ENCODE measurements at regions not wholly inside any gene's neighbourhood (a gene's known extent, or its start where the extent isn't known, plus 50 kb on each side); places are given as distances from the start of the nearest gene placed in this dataset.

DNA sequence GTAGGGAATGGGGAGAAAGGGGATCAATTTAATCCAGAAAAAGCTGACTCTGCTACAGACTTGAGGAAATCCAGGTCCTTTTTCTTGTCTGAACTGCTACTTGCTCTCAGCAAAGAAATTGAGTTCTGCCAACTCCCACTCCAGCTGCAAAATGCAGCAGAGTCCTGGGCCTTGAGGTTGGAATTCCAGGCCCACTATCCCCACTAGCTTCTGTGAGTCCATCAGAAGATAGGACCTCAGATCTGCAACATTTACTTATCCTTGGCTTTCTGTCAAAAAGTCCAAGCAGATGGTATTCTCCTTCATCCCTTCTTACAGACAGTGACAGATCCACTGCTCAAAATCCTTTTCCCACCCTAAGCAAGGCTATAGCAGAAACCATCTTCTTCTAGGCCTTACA, 219.2 kb downstream of the ARHGAP12 start:
- no peak for DNase-seq (ENCODE audit: low read depth)

DNA sequence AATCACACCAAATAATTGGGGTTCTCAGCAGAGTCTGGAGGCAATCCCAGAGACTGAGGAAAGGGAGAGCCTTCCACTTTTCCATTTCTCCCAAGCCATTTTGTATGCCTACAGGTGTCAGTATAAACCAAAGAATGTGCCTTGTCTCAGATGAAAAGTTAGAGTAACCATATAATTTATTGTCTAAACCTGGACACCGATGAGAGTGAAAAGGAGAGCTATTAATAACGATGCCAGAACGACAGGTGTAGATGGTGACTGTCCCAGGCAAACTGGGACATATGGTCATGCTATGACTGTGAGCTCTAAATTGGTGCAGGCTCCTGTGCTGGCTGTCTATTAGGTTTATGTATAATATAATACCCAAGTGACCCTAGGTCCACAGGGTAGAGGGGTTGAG, 219.6 kb downstream of the ARHGAP12 start:
- no peak for DNase-seq (ENCODE audit: low read depth)

DNA sequence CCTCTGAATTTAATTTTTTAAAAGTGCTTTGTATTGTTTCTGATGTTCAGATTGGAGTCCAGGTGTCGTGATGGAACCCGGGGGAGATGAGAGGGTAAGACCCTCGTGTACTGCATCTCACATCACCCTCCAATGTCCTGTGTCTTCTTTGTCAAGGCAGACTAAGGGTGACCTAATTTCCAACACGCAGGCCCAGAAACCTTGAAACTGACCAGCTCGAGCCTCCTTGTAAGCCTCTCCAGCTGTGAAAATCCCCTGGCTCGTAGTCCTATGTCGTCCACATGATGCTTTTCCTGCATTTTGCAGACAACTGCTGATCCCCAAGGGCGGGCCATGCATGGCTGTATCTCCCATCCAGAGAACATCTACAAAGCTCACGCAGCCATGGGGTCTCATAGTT, 220.2 kb downstream of the ARHGAP12 start:
- DNase-seq (ENCODE audit: low read depth), result no peak

DNA sequence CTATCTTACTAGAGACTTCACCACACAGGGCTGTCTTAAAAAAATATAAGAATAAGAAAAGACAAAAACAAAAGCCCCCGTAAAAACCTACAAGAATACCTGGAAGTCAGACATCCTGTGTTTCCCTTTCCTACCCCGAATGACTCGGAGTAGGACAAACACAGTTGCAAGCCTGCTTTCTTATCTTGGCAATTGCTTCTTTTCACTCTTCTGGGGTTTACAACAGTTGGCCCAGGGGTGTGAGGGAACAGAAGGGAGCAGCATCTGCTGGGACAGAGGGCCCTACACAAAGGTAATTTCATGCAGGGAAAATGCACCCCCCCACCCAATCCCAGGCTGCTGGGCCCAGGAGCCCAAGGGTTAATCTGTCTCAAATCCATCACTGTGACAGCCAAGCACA, 220.6 kb downstream of the ARHGAP12 start:
- DNase-seq (ENCODE audit: low read depth), result no peak

DNA sequence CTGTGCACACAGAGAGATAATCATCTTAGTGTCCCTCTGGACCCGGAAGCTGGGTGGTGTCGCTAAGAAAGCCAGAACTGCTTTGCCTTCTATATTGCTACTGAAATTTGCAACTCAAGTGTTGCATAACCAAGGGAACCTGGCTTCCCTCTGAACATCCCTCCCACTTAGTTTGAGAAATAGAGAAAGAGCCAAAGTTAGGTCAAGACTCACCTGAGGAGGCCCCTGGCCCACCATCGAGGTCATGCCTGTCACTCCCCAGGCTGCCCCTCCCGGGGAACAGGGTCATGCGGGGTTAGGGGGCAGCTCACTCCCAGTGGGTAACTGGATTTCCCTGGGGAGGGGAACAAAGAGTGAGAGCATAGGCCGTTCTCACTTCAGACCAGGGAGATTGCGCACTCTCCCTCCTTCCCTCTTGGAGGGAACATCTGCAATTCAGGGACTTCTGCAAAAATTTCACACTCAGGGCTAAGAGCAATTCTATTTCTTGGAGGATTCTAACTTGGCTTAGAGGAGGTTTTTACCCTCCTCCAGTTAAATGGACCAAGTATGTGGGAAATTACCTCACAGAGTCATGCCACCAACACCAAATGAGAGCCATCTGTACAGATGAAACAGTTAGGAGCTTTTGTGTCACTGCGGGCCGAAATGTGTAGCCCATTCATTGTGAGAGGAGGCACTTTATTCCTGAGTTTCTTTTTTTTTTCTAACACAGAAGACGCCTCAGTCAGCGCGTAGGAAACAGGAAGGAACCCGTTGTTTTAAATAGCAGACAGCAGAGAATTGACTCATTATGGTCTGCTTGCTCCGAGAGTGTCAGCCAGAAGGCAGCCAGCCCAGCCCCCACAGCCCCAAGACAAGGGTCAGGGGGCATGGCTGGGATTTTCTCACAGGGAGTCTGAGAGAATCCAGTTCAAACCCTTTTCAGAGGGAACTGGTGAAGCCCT, 221.3 kb downstream of the ARHGAP12 start:
- DNase-seq (ENCODE audit: low read depth), result no peak

DNA sequence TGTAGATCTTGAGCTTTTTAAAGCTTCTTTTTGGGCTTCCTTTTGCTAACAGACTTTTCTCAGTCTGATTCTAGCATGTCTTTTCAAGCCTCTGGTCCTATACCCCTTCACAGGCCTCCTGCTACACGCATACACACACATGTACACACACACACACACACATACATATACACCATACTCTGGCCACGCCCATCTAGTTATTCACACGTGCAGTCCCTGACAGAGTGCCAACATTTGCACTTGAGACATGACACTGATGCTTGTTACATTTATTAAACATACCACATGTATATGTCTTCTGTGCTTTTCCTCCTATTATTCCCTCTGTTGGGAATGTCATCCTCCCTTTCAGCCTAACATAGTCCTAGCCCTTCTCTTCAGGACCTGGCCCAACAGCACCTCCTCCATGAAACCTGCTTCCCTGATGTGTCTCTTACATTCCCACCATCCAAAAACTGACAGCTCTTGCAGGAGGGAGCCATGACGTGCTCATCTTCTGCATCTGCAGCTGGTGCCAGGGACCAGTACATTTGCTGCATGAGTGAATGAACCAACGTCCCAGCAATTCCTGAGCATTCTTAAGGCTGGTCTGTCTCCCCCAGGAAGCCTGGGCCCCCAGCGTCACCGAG, 222.1 kb downstream of the ARHGAP12 start:
- DNase-seq (ENCODE audit: low read depth), result no peak

DNA sequence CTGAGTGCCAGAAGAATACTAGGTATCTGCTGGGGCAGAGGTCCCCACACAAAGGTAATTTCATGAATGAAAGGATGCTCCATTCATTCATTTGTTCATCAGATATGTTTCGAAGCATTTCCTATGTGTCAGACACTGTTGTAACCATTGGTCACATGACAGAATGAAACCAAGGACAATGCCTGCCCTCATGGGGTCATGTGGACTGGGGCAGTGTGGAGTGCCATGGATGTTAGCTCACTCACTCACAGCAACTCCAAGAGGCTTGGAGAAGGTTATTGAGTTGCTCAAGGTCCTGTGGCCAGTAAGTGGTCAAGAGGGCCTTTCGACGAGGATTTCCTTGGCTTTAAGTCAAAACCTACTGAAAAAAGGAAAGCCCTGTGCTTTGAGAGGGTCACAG, 223.5 kb downstream of the ARHGAP12 start:
- no peak for DNase-seq (ENCODE audit: low read depth)

DNA sequence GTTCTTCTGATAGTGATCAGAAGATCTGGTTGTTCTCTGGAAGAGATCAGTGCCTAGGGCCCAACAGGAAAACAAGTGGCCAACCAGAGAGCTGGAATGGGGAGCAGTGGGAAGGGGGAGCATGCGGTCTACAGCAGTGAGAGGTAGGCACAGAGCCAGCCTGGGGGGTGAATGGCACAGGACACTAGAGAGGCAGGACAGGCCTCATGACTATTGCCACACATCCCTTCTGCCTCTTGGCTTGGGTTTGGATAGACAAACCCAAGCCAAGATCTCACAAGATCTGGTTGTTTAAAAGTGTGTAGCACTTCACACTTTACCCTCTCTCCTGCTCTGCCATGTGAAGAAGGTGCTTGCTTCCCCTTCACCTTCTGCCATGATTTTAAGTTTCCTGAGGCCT, 224.4 kb downstream of the ARHGAP12 start:
- no peak for DNase-seq (ENCODE audit: low read depth)

DNA sequence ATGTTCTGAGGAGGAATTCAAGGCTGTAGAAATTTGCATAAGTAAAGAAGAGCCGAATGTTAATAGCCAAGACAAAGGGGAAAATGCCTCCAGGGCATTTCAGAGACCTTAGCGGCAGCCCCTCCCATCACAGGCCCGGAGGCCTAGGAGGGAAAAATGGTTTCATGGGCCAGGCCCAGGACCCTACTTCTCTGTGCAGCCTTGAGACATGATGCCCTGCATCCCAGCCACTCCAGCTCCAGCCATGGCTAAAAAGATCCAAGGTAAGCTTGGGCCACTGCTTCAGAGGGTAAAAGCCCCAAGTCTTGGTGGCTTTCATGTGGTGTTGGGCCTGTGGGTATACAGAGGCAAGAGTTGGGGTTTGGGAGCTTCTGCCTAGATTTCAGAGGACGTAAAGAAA, 225.7 kb downstream of the ARHGAP12 start:
- no peak for DNase-seq (ENCODE audit: low read depth)

DNA sequence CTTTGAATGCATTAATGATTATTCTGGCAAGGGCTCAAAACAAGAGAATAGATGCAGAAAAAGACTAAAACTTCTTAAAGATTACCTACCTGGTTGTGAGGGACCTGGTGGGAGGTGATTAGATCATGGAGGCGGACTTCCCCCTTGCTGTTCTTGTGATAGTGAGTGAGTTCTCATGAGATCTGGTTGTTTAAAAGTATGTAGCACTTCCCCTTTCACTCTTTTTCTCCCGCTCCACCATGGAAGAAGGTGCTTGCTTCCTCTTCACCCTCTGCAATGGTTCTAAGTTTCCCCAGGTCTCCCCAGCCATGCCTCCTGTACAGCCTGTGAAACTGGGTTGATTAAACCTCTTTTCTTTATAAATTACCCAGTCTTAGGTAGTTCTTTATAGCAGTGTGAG, 226.6 kb downstream of the ARHGAP12 start:
- no peak for DNase-seq (ENCODE audit: low read depth)

DNA sequence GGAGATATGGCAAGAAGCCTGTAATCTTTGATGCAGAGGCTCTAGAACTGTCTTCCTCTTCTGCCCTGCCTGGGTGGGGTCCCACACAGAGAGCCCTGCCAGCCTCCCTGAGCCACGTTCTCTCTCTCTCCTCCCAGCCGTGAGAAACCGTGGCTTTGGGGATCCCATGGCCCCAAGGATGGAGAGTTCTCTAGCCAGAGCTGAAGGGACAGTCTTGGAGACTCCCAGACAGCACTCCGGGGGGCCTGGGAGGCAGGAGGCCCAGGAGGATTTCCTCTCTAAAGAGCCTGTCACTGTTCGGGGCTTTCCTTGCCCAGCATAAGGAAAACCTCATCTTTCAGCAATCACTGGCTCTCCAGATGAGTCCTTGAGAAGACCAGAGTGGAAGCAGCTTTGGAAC, 227.1 kb downstream of the ARHGAP12 start:
- no peak for DNase-seq (ENCODE audit: low read depth)

DNA sequence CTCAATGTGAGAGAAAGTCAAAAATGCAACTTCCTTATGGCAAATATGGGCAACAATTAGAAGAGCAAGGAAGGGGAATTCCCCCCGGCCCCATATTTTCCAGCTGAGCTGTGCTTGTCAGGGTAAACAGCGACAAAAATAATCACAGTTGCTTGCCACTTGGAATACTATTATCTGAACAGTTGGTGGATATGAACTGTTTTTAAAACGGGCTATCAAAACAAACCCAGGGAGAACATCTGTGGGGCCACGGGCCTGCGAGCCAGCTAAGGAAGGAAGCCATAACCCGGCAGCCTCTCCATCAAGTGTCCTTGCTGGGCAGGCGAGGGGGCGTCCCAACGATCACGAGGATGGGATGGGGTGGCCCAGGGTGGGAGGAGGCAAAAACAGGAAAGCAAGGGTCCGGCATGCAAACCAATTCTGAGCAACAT, 228.4 kb downstream of the ARHGAP12 start:
- DNase-seq (ENCODE audit: low read depth), result no peak

DNA sequence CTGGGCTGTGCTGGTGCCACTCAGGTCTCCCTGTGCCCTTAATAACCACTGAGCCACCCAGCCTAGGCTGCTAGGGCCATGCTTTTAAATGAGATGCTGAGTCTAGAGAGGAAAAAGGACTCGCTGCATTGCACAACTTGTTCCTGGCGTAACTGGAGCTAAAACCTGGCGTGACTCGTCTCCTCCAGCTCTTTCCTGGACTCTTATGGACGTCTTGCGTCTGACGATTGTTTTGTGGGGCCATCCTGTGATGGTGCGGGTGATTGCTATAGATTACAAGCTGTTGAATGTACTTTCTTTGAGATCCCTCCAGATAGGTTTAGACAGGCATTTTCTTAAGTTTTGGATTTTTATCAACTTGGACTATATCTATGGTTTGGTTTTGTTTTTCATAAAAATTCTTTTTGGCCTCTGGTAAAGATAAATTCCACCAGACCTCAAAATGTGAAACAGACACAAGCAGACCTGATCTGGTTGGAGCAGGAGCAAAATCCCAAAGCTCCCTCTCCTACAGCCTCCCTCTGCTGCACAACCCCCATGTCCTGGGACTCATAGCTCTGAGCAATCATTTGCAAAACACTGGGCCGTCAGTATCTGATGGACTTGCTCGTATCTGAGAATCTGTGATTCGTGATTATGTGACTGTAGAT, 230.3 kb downstream of the ARHGAP12 start:
- no peak for DNase-seq (ENCODE audit: low read depth)

DNA sequence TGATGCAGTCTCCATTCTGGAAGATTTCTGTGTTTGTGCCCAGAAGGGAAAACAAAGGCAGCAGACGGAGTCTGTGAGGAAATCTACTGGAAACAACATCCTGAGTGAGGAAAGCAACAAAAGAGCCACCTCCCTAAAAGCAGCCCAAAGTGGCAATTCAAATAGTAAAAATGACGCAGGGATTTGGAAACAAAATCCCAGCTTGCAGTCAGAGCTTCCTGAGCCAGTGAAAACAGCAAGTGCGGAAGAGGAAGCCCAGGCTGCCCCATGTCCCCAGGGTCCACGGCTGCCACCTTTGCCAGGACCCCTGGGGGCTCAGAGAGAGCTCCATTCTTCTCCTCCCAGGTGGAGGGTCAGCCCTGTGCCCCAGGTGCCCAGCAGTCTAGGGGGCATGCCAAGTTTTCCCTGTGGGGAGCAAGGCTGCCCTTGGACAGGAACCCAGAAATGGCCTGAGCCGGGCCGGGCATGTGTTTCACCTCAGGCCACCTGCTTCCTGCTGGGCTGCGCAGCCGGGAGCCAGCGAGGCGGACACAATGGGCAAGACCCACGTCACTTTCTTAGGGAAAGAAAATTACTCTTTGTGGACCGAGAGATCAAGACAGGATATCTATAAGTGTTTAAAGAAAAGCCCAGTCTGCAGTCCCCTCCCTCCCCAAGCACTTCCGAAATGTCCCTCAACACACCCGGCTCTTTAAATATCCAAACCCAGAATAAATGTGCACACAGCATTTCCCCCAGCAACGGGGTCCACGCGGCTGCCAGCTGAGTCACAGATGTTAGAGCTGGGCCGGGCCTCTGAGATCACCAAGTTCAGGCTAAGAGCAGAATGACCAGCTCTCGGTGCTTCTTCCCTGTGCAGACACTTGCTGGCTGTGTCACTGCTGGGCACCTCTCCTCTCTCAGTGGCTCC, 231.1 kb downstream of the ARHGAP12 start:
- no peak for DNase-seq (ENCODE audit: low read depth)

DNA sequence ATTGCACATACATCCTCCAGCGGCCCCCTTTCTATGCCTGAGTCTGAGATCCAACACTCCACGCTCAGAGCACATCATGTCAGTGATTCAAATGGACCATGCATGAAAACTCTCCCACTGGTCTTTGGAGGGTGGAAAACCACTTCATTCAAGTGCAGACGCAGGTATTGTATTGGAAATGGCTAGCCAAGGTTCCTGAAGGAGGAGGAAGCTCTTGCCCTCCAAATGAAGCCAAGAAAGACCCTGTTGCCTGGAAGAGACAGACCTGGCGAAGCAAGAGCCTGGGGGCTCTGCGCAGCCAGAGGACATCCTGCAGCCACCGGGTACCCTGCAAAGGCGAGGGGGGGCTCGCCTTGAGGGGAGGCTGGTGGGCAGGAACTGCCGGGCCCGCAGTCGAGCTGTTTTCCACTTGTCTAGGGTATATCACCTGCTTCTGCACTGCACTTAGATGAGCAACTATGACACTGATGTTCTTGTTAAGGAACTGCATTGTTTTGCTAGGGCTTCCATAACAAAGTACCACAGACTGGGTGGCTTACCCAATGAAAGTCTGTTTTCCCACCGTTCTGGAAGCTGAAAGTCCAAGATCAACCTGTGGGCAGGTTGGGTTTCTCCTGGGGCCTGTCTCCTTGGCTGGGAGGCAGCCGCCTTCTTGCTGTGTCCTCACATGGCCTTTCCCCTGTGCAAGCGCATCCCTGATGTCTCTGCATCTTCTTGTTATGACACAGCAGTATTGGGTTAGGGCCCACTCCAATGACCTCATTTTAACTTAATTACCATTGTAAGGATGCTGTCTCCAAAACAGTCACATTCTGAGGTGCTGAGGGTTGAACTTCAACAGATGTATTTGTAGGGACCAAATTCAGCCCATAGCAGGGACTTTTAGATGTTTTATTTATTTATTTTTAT, 233.4 kb downstream of the ARHGAP12 start:
- no peak for DNase-seq (ENCODE audit: low read depth)

DNA sequence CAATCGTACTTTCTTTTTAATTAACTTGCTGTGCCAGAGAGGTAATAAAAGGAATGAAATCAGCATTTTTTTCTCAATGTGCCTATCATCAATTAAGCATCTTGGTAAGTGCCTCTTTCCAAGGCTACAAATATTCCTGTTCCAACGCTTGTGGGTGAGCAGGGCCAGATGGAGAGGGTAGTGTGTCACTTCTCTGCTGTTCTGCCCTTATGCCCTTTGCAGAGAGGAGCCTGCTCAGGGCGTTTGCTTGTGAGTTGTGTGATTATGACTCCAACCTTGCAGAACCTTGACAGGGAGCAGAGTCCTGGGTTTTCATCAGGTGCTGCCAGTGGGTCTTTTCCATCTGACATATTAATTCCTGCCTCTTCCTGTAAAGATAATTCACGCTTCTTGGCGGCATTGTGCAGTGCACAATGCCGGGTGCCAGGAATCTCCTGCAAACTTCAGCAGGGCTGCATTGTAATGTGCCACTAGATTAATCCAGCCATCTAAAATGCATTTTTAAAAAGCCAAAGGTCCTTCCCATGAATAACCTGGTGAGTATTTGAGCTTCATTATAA, 234.4 kb downstream of the ARHGAP12 start:
- DNase-seq (ENCODE audit: low read depth), result no peak

DNA sequence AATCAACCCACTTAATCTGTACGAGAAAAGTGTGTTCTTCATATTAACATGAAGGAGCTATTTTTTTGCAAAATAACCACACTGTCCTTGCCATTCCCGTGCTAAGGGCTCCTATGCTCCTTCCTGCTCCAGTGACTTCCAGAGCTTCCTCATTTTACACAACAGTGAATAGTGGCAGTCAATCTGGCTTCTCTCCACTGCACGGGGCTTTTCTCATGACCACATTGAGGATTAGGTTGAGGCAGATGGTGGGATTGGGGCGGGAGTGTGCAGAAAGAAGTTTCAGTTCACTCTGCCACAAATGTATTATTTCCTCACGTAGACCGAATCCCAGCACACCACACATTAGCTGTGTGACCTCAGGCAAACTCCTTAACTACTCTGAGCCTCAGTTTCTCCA, 235.1 kb downstream of the ARHGAP12 start:
- no peak for DNase-seq (ENCODE audit: low read depth)

DNA sequence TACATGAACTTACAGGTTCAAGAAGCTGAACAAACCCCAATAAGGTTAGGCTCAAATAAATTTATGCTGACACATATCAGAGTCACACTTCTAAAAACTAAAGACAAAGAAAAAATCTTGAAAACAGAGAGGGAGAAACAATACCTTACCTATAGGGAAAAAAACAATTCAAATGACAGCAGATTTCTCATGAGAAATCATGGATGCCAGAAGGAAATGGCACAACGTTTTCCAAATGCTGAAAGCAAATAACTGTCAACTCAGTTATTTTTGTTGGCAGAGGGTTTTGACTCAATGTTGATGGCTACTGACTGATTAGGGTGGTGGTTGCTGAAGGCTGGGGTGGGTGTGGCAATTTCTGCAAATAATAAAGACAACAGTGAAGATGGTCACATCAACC, 239.4 kb downstream of the ARHGAP12 start:
- DNase-seq (ENCODE audit: low read depth), result no peak

DNA sequence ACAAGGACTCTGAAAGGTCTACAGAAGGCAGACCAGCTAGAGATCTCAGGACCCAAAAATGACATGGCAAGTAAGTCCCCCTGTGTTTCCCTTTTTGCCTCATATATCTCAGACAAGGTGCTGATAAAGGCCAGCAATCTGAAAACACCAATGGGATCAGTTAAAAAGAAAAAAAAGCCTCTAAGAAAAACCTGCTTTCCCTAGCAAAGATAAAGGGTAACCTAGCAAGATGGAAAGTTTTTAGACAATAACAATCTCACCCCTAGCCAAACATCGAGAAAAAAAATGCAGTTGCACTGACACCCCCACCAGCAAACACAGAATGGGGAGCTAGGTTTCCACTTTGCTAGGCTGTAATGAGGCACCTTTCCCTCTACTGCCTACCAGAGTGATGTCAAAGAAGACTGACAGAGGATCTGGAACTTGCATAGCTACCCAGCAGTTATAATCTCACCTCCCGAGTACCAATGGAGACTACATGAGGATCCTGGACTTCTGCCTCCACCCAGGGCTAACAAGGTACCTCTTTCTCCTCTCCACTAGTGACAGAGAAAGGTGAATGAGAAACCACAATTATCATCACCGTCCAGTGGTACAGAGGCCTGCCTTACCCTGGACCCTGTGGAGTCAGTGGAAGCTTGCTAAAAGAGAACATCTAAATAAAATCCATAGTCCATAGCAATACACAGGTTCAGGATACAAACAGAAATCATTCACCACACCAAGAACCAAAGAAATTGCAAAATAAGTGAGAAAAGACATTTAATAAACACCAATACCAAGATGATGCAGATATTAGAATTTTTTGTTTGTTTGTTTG, 240.8 kb downstream of the ARHGAP12 start:
- DNase-seq (ENCODE audit: low read depth), result no peak

DNA sequence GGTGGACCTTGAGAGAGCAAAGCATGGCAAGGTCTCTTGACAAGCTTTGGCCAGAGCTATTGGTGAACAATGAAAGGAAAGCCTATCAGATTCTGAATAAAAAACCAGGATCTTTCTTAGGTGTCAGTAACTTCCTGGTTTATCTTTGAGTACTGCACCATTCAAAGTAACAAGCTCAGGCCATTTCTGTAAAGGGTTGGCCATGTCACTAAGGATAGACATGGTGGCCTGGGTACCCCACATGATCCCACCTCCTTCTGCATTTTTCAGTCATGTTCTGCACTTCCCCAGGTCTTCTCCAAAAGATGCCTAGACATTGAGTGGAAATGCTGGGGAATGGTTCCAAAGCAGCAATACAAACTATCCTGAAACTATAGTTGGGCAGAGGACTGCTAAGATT, 242.0 kb downstream of the ARHGAP12 start:
- DNase-seq (ENCODE audit: low read depth), result no peak

Data from T-helper 22 cell (primary cell).